GM18507 (cell line): ENCODE measurements at regions not wholly inside any gene's neighbourhood (a gene's known extent, or its start where the extent isn't known, plus 50 kb on each side); places are given as distances from the start of the nearest gene placed in this dataset.
"Not testable (repeated sequence)": the region's sequence is repeated elsewhere in the genome, so short reads cannot be mapped to it uniquely, and the experiment has no call there.

Experiments used
- DNase-seq: peaks from one replicate; pipeline ENCODE4 v3.0.0; 2011; ENCODE audit warnings: low read depth; ENCODE audit not compliant: insufficient read length; ENCODE audit errors: extremely low spot score
- FAIRE-seq: peaks from 2 replicates; lab custom pipeline; 2011; peaks lifted over from hg19 to GRCh38; lab: Jason Lieb, UNC

DNA sequence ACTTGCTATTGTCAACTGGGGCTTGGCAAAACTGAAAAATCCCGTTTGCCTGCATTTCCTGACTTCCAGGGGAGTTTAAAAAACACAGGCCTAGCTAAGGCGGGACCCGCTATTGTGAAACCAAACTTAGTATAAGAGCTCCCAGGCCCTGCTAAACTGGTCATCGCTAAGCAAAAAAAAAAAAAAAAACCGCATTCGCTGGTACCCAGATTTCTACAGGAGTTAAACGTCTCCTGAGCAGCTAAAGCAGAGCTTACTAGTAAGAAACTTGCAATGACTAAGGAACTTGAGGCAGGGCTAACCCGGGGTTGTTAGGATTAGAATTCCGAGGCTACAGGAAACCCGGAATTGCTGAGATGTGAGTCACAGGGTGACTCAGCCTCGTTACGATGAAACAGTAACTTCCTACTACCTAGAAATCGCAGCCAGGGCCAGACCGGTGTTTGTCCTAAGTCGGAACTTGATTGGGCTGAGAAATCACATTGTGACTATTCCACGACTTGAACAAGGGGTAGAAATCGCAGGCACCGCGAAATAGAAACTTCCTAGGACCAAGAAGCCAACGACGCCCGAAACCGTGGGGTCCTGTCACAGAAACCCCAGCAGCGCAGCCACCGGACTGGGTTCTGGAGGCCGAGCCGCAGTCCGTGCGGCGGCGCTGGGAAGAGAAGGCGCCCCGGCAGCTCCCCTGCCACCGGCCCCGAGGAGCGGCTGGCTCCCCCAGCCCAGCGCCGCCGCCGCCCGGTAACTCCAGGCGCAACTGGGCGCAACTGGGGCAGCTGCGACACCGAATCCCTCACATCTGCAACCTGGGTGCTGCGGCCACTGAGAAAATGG, 89.4 kb downstream of the ANXA2R start:
- peak; percentile 22 for DNase-seq
- FAIRE-seq, result peak; percentile 82

DNA sequence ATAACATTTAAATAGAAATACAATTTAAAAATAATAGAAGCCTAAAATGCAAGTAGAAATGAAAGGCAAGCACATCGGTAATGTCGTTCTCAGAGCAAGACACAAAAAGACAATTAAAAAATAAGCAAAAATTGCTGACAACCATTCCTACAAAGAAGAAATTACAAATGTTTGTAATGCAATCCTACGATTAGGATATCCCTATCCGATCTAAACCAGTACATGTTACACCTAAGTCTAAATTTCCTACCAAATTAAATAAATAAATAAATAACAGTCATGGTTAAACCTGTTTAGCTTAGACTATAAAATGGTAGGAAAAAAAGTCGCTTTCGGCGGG, 90.0 kb downstream of the ANXA2R start:
- no peak for DNase-seq
- no peak for FAIRE-seq

DNA sequence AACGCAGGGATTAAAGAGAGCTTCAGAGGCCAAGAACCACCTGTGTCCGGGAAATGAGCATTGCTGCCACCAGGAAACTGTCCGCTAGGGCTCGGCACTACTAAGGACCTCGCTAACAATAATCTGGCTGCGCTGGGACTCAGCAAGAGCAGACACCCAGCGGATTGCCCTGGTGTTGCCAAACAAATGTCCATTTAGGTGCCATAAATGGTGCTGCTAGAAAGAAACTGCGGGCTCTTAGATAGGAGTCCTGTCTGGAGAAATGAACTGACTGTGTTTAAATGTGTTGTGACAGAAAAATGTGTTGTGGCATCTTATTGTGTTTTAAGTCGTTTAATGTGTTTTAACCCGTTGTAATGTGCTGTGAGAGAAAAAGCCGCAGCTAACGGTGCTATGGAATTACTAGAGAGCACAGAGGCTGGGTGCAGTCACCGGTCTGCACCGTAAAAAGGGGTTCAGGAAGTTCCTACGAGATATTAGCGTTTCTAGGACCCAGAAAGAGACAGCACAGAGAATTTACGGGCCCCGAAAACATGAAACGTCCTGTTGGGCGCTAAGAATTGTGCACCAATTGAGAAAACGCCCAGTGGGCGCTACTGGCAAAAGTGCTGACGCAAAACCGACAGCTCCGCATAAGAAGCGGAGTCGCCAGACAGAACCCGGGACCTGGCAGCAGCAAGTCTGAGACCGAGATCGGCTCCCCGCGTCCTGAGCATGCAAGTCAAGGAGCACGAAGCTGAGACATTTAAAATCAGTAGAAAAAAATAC, 90.6 kb downstream of the ANXA2R start:
- FAIRE-seq (peak; percentile 76), DNase-seq (peak; percentile 43)

DNA sequence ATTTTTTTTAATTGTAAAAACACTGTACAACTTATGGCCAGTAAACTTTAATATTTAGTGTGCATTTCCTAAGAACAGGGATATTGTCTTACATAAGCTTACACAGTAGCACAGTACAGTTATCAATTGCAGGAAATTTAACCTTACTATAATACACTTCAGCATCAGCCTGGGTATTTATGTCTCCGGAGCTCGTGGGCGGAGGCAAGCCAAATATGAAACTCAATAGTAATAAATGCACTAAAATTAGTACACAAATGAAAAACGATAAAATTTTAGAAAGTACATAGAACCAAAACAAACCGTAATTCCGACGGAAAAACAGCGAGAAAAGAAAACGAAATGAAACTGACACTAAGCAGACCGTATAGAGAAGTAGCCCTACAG, 91.2 kb downstream of the ANXA2R start:
- DNase-seq, result no peak

DNA sequence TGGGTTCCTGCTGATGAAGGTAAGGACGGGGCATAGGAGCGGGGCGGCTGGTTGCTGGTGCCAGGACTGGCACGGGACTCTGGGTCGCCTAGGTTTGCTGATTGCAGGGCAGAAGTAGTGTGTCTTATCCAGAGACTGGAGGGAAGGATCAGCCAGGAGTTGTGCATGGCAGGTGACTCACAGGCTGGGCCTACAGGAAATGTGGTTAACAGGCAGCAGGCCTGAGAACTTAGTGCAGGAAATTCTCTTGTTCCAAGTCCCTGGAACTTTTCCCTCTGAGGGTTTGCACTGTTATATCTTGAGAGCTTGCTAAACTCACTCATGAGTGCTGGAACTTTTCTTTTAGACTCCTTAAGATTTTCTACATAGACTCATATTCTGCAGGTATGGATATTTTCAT, 95.1 kb downstream of the ANXA2R start:
- no peak for FAIRE-seq

More for the DNA sequence above, 91.2 kb downstream of the ANXA2R start:
- FAIRE-seq, result no peak

DNA sequence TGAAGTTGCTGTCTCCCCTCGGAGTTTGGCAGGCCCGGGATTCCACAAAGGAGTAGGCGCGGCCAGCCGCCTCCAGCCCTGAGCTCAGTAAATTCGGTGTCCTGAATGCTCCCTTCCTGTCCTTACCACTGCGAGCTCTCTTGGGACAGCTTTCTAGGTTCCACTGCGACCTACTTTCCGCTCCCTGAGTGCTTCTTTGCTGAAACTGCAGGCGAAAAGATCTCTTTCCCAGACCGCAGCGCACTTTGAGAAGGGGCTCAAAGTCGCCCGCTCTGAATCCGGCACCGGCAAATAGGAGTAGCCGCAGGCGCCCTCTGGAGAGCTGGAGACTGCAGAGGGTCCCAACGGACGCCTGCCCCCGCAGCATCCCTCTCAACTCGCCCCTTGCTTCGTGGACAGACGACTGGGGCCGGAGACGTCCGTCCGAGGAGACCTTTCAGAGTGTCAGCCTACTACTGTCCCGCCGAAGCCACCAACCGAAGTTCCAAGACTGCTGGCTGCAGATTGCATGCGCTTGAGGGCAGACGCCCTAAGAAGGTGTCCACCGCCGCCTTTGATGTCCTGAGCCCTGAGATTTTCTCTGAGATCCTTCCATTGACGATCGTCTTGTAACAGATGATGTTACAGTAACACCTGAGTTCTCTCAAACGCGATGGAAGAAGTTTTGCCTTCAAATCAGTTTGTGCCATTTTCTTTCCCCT, 96.0 kb downstream of the ANXA2R start:
- FAIRE-seq, result no peak
- no peak for DNase-seq

More for the DNA sequence above, 95.1 kb downstream of the ANXA2R start:
- DNase-seq, result no peak

DNA sequence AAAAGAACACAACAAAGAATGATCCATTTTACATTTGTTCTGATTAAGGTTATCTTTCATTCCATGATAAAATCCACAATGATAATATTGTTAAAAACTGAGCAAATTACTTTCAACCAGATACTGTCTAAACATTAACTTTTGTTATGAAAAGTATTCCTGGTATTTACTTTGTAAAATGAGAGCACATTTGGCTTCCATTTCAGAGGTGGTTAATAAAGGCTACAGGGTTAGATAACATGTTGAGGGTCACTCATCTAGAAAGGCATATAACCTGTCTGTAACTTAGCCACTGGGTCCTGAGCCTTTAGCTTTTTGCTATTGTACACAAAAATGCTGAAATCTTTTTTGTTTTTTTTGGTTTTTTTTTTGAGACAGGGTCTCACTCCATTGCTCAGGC, 99.3 kb downstream of the ANXA2R start:
- DNase-seq, result no peak
- no peak for FAIRE-seq

DNA sequence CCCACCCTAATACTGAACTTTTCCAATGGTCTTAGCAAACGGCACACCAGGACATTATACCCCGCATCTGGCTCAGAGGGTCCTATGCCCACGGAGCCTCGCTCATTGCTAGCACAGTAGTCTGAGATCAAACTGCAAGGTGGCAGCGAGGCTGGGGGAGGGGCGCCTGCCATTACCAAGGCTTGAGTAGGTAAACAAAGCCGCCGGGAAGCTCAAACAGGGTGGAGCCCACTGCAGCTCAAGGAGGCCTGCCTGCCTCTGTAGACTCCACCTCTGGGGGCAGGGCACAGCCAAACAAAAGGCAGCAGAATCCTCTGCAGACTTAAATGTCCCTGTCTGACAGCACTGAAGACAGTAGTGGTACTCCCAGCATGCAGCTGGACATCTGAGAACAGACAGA, 108.1 kb downstream of the ANXA2R start:
- DNase-seq, FAIRE-seq: not testable (repeated sequence)

DNA sequence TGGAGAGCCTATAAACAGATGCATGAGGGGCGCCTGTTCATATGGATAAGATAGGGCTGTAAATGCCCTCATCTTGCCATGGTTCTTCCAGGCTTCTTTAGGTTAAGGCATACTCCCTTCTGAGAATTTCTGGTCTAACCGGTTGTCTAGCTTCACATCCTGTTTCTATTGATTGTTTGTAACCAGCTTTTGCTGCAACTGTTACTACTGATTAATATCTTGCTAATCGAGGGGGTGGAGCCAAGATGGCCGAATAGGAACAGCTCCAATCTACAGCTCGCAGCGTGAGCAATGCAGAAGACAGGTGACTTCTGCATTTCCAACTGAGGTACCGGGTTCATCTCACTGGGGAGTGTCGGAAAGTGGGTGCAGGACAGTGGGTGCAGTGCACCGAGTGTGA, 108.7 kb downstream of the ANXA2R start:
- FAIRE-seq, DNase-seq: not testable (repeated sequence)

DNA sequence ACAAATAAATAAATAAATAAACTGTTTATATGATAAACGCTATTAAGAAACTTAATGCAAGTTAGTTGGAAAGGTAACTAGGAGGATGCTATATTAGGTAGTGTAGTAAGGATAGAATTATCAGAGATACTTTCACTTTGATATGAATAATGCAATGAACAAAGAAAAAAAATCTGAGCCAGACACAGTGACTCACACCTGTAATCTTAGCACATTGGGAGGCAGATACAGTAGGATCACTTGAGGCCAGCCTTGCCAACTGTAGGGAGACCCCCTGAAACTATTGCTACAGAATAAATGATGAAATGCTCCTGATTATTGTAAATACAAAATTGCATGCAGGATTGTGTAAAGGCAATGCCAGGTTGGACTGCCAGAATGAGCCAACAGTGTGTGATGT, 109.2 kb downstream of the ANXA2R start:
- FAIRE-seq (no peak), DNase-seq (no peak)

DNA sequence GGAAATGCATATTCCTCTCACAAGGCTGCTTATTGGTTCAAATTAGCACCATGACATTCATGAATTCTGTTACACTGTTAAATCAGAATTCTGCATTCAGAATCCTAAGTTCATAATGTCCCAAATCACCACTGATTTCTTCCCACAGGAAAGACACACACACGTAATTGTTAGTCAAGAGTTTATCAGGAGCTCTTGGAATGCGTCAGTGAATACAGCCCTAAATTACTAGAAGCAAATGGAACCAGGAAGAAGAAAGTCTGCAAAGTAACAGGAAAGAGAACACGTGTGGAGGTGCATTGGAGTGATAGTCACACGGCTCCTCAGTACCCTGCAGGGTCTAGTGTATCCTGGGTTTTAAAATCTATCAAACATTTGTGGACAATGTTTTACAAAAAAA, 110.2 kb downstream of the ANXA2R start:
- FAIRE-seq (no peak), DNase-seq (no peak)

DNA sequence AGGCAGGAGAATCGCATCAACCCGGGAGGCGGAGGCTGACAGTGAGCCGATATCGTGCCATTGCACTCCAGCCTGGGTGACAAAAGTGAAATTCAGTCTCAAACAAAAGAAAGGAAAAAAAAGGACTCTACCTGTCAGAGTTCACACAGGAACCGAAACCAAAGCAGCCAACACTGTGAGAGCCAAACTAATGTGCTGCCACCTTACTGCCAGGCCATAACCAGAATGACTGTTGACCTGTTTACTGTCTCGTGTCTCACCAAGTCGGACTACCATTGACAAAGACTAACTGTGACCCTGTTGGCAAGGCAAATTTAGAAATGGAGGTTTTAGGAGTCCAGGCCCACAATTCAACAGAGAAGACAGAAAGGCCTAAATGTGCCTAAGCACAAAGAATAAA, 112.4 kb downstream of the ANXA2R start:
- DNase-seq (no peak), FAIRE-seq (peak; percentile 48)

DNA sequence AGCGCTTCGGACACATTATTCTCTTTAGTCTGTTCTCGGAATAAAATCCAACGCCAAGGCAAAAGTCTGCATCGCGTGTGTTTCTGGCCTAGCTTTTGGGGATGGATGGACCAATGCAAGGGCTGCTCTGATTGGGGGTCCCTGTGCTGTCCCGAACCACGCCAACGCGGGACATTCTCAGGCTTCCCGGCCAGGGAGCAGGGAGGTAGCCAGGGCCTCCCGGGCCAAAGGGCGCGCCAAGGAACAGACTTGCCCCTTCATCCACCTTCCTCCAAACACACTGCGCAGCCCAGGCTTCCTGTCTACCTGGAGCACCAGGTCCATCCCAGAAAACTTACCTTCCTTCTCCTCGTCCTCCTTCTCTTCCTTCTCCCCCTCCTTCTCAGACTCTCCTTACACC, 113.0 kb upstream of the SELENOP start:
- no peak for FAIRE-seq

DNA sequence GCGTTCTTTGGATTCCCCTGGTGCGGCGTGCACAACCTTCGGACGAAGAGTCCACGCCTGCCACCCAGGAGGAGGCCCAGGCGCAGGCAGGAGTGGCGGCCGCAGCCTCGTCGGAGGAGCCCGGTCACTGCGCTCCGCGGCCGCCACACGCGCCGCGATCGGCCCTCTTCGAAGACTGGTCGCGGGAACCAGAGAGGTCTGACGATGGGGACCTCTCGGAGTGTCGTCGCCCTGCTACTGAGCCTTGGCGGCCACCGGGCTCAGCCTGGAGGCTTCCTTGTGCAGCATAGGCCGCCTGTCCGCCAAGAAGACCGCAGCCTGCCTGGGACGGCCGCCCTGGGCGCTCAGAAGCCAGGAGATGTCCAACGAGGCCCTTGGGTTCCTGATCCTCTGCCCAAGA, 112.5 kb upstream of the SELENOP start:
- FAIRE-seq, result no peak
- DNase-seq, result no peak

More for the DNA sequence above, 113.0 kb upstream of the SELENOP start:
- no peak for DNase-seq

DNA sequence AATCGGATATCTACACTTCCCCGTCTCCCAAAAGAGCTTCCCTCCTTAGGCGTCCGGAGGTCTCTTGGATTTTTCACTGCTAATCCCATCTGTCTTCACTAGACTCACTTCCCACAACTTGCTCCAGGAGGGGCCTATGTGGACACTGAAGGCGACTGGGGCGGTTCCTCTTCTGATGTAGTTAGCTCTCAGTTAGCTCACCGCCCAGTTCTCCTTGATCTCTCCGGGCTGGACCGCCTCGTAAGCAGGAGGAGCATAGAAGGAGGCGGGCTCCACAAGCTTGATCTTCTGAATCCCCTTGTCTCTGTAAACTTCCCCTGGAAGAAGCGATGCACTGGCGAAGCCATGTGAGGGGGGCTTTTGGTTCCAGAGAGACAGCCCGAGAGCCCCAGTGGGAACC, 112.0 kb upstream of the SELENOP start:
- no peak for FAIRE-seq

DNA sequence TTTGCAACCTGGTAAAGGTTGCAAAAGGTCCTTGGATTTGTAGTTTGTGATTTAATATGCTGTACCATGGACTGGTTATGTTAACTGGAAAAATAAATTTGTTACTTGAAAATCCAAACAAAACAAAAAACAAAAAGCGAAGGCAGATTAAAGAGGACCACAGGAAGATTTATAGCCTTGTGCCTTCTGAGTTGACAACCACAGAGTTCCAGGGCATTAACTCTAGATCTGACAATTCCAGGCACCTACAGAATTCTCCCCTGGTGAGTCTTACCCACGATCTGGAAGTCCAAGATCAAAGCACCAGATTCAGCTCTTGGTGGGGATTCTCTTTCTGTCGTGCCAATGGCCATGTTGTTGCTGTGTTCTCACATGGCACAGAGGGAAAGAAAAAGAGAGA, 107.9 kb upstream of the SELENOP start:
- no peak for DNase-seq
- FAIRE-seq, result no peak

More for the DNA sequence above, 112.0 kb upstream of the SELENOP start:
- no peak for DNase-seq

DNA sequence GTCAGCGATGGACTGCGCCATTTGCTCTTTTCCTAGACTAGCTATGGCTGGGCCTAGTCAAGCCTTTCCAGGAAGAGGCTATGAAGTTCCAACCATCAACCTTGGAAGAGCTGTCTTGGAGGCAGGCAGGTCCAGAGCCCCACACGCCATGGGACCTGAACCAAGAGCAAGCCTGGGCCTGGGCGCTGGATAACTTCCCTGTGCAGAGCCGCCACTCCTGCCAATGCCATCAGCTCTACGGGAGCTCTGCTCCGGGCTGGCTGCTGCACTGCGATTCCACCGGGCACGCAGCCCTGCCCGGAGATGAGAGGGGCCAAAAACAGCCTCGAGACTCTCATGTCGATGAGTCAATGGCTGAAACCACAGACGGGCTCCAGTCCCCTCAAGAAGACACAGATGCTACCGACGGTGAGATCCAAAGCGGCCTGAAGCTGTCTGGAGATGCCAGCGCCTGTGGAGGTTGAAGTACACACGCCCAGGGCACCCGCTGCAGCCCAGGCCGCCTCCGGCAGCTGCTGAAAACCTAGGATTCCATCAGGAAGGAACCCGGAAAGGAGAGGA, 103.7 kb upstream of the SELENOP start:
- no peak for FAIRE-seq

DNA sequence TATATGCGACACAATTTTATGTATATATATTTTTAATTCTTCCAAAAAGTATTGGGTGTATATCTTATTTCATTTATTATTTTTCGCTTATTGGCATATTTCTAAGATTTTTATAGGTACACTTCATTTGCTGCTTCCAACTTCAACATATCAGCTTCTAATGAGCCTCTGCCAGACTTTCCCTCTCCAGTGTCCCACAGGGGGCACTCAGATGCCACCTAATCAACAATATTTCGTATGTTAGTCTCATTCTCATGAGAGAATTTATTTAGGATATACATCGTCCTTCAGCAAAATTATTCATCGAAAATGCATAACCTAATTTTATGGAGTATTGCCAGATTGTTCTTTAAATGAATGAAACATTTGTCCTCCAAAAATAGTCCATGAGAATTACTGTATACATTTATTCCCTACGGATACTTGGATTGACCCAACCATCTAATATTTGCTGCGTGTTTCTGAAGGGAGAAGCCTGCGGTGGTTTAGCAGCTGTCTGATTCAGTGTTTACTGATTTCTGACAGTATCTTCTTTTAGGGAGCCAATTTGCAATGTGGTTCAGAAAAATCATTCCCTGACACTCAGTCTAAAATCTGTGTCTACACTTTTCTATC, 100.6 kb upstream of the SELENOP start:
- DNase-seq (no peak), FAIRE-seq (no peak)

More for the DNA sequence above, 103.7 kb upstream of the SELENOP start:
- DNase-seq, result no peak
